H9 (cell line): ENCODE measurements at regions not wholly inside any gene's neighbourhood (a gene's known extent, or its start where the extent isn't known, plus 50 kb on each side); places are given as distances from the start of the nearest gene placed in this dataset. TPM values are rescaled to one million over a fixed set of nuclear protein-coding genes. Genes with fewer than 3 reads are reported as not detected.

Experiments used
- DNase-seq: peaks from one replicate; pipeline ENCODE4 v3.0.0-alpha.2; 2017
- H2AFZ ChIP-seq: one replicate; pipeline ENCODE4 v1.6.1; 2013; ENCODE audit warnings: mild to moderate bottlenecking, low read length, control low read depth, moderate library complexity
- H2AK5ac ChIP-seq: 2 replicates; pipeline ENCODE4 v1.6.1; 2013; ENCODE audit warnings: low read length, control low read depth, mixed read lengths; ENCODE audit not compliant: insufficient read length
- H2BK120ac ChIP-seq: one replicate; pipeline ENCODE4 v1.6.1; 2013; ENCODE audit warnings: low read depth, mild to moderate bottlenecking, low read length, control low read depth, inconsistent platforms; ENCODE audit not compliant: poor library complexity, severe bottlenecking
- H2BK12ac ChIP-seq: 2 replicates; pipeline ENCODE4 v1.6.1; 2013; ENCODE audit warnings: low read length, control low read depth, mixed read lengths, low read depth; ENCODE audit not compliant: insufficient read length
- H2BK15ac ChIP-seq: 2 replicates; pipeline ENCODE4 v1.6.1; 2013; ENCODE audit warnings: low read depth, low read length, control low read depth
- H2BK20ac ChIP-seq: one replicate; pipeline ENCODE4 v1.6.1; 2013; ENCODE audit warnings: low read depth, mild to moderate bottlenecking, low read length, control low read depth, inconsistent platforms; ENCODE audit not compliant: poor library complexity, severe bottlenecking
- H2BK5ac ChIP-seq: 2 replicates; pipeline ENCODE4 v1.6.1; 2013; ENCODE audit warnings: low read length, control low read depth, mixed read lengths; ENCODE audit not compliant: insufficient read length
- H3K14ac ChIP-seq: 2 replicates; pipeline ENCODE4 v1.6.1; 2013; ENCODE audit warnings: low read length, control low read depth; ENCODE audit not compliant: insufficient read depth
- H3K18ac ChIP-seq: 2 replicates; pipeline ENCODE4 v1.6.1; 2013; ENCODE audit warnings: low read depth, mild to moderate bottlenecking, mixed read lengths, low read length, control low read depth; ENCODE audit not compliant: insufficient read length
- H3K23ac ChIP-seq: 2 replicates; pipeline ENCODE4 v1.6.1; 2013; ENCODE audit warnings: low read length, control low read depth, mixed read lengths, low read depth; ENCODE audit not compliant: insufficient read length
- H3K23me2 ChIP-seq: 2 replicates; pipeline ENCODE4 v1.6.1; 2013; ENCODE audit warnings: low read depth, mild to moderate bottlenecking, mixed read lengths, low read length, control low read depth; ENCODE audit not compliant: insufficient read length, poor library complexity, severe bottlenecking
- H3K27ac ChIP-seq: 2 replicates; pipeline ENCODE4 v1.5.1; 2013; ENCODE audit warnings: low read length, control low read depth, mixed read lengths, low read depth; ENCODE audit not compliant: insufficient read length
- H3K27me3 ChIP-seq: 2 replicates; pipeline ENCODE4 v1.6.1; 2013; ENCODE audit warnings: low read length, control low read depth, inconsistent platforms; ENCODE audit not compliant: insufficient read depth
- H3K4ac ChIP-seq: 2 replicates; pipeline ENCODE4 v1.6.1; 2013; ENCODE audit warnings: low read depth, mild to moderate bottlenecking, control low read depth, inconsistent platforms, low read length, moderate library complexity
- H3K4me1 ChIP-seq: 2 replicates; pipeline ENCODE4 v1.6.1; 2013; ENCODE audit warnings: low read length, control low read depth, inconsistent platforms; ENCODE audit not compliant: insufficient read depth
- H3K4me2 ChIP-seq: 2 replicates; pipeline ENCODE4 v1.6.1; 2013; ENCODE audit warnings: low read length, control low read depth, mixed read lengths; ENCODE audit not compliant: insufficient read length, insufficient read depth
- H3K56ac ChIP-seq: 2 replicates; pipeline ENCODE4 v1.6.1; 2013; ENCODE audit warnings: low read depth, mild to moderate bottlenecking, mixed read lengths, low read length, control low read depth; ENCODE audit not compliant: insufficient read length
- H3K79me1 ChIP-seq: 2 replicates; pipeline ENCODE4 v1.6.1; 2013; ENCODE audit warnings: low read depth, mild to moderate bottlenecking, moderate library complexity, low read length, control low read depth, inconsistent platforms; ENCODE audit not compliant: insufficient read depth, poor library complexity, severe bottlenecking
- H3K79me2 ChIP-seq: 2 replicates; pipeline ENCODE4 v1.6.1; 2013; ENCODE audit warnings: low read length, control low read depth, inconsistent platforms; ENCODE audit not compliant: insufficient read depth
- H3K9ac ChIP-seq: 2 replicates; pipeline ENCODE4 v1.6.1; 2013; ENCODE audit warnings: low read length, control low read depth, mixed read lengths; ENCODE audit not compliant: insufficient read length; ENCODE audit errors: extremely low read depth
- H3K9me3 ChIP-seq: one replicate; pipeline ENCODE4 v1.6.1; 2013; ENCODE audit warnings: low read depth, low read length, inconsistent platforms; ENCODE audit not compliant: control insufficient read depth
- H3T11ph ChIP-seq: one replicate; pipeline ENCODE4 v1.6.1; 2013; ENCODE audit warnings: mild to moderate bottlenecking, low read length, control low read depth, inconsistent platforms
- H4K20me1 ChIP-seq: one replicate; pipeline ENCODE4 v1.6.1; 2013; ENCODE audit not compliant: control insufficient read depth, insufficient read length, insufficient read depth
- H4K5ac ChIP-seq: 2 replicates; pipeline ENCODE4 v1.6.1; 2013; ENCODE audit warnings: low read depth, mild to moderate bottlenecking, mixed read lengths, low read length, control low read depth; ENCODE audit not compliant: insufficient read length
- H4K8ac ChIP-seq: replicated peaks from 2 replicates; pipeline ENCODE4 v1.6.1; 2013; ENCODE audit warnings: low read length, control low read depth, mixed read lengths, low read depth; ENCODE audit not compliant: insufficient read length
- H4K91ac ChIP-seq: 2 replicates; pipeline ENCODE4 v1.6.1; 2013; ENCODE audit warnings: low read depth, mild to moderate bottlenecking, moderate library complexity, mixed read lengths, low read length, control low read depth; ENCODE audit not compliant: insufficient read length
- H3K27ac Mint-ChIP-seq, 3 experiments: 2 replicates in 2 of 3; 3 replicates in 1 of 3; pipeline ENCODE4 v1.8.0; 2020 to 2021; ENCODE audit warnings: mixed read lengths in 3 of 3, mild to moderate bottlenecking in 1 of 3, moderate library complexity in 1 of 3
- H3K27me3 Mint-ChIP-seq: 2 replicates; pipeline ENCODE4 v1.8.0; 2021; ENCODE audit warnings: low read depth, mild to moderate bottlenecking, moderate library complexity, mixed read lengths
- H3K36me3 Mint-ChIP-seq, 3 experiments: 2 replicates in 2 of 3; 3 replicates in 1 of 3; pipeline ENCODE4 v1.8.0; 2020 to 2021; ENCODE audit warnings: low read depth in 3 of 3, mixed read lengths in 3 of 3; ENCODE audit not compliant: insufficient read depth in 1 of 3
- H3K4me1 Mint-ChIP-seq, 2 experiments: 2 replicates each; pipeline ENCODE4 v1.8.0; 2020; ENCODE audit warnings: mixed read lengths in 2 of 2
- H3K4me3 Mint-ChIP-seq, 2 experiments: 2 replicates in 1 of 2; 3 replicates in 1 of 2; pipeline ENCODE4 v1.8.0; 2020 to 2021; ENCODE audit warnings: mild to moderate bottlenecking in 2 of 2, mixed read lengths in 2 of 2, moderate library complexity in 1 of 2
- H3K9me3 Mint-ChIP-seq, 2 experiments: 2 replicates in 1 of 2; 3 replicates in 1 of 2; pipeline ENCODE4 v1.8.0; 2020; ENCODE audit warnings: mild to moderate bottlenecking in 2 of 2, mixed read lengths in 2 of 2, moderate library complexity in 1 of 2
- CTCF ChIP-seq: fragments of 200-600 bp; sonication (generic); conservative IDR thresholded peaks from 3 replicates; pipeline ENCODE4 v1.8.0; 2021; ENCODE audit warnings: antibody characterized with exemption, mild to moderate bottlenecking
- WGBS: extraction: QIAGEN DNeasy Blood & Tissue Kit; methylation state at CpG from one replicate; pipeline ENCODE4 v1.1.7; 2013; ENCODE audit warnings: missing lambda C conversion rate, low lambda C conversion rate, mixed read lengths; ENCODE audit not compliant: insufficient read length; ENCODE audit errors: extremely low coverage; 5-methylcytosine and 5-hydroxymethylcytosine counted together
- microRNA-seq: library from miRNA; unstranded; fragments of <30 nt; microRNA quantifications from one replicate; pipeline ENCODE4, GENCODE V29; 2020; ENCODE audit warnings: borderline microRNAs expressed

- Histone ChIP-seq H3K14ac (no peak overlapping the region), H2BK15ac (no peak overlapping the region), H3K56ac (no peak overlapping the region), H2BK12ac (no peak overlapping the region), H3K23ac (no peak overlapping the region), H2AFZ (no peak overlapping the region), H3K27me3 (no peaks in the 10 kb centered on the region), H2BK5ac (no peak overlapping the region), H3K9me3 (no peaks in the 10 kb centered on the region), H3K27ac (no peak overlapping the region), H3K4me2 (no peak overlapping the region), H3K23me2 (no peaks in the 10 kb centered on the region), H3K18ac (no peak overlapping the region), H2AK5ac (no peak overlapping the region), H2BK20ac (no peak overlapping the region), H4K5ac (no peak overlapping the region), H3K4me1 (peaks cover 2% of the 10 kb centered on the region; the same call in 1 of the 2 replicates), H2BK120ac (no peak overlapping the region), H3K9ac (no peak overlapping the region), H3K79me1 (no peaks in the 10 kb centered on the region), H4K91ac (no peak overlapping the region), H3K79me2 (no peaks in the 10 kb centered on the region), H4K8ac (no peak overlapping the region), H3T11ph (no peak overlapping the region), H4K20me1 (no peaks in the 10 kb centered on the region), H3K4ac (no peak overlapping the region)
- WGBS, result no CpG with 5 or more reads among the region's 3 CpGs
- DNase-seq, result no peak
- H3K4me1 Mint-ChIP-seq, result peaks cover 15 to 16% of the 10 kb centered on the region in 2 experiments
- TF ChIP-seq CTCF, result no peak
- H3K4me3 Mint-ChIP-seq, result no peak overlapping the region
- H3K27me3 Mint-ChIP-seq, result no peaks in the 10 kb centered on the region
- no peaks in the 10 kb centered on the region for H3K9me3 Mint-ChIP-seq
- no peaks in the 10 kb centered on the region for H3K36me3 Mint-ChIP-seq
- H3K27ac Mint-ChIP-seq, result peak overlapping the region in 1 of 3 experiments; percentile 73; a peak in 1 of 7 replicates
Measured at GRCh38 chr7:18445483-18445882, 50.1 kb upstream of the HDAC9 start.

Small RNA genes lying in the stretch of these regions (microRNA-seq; reads per million reads assigned to microRNA genes)
- not detected for gene MIR1302-6
